Astrocyte (in vitro differentiated cells and primary cell): ENCODE measurements at regions not wholly inside any gene's neighbourhood (a gene's known extent, or its start where the extent isn't known, plus 50 kb on each side); places are given as distances from the start of the nearest gene placed in this dataset.

Experiments
- CTCF ChIP-seq: IDR thresholded peaks from 2 replicates; pipeline ENCODE4 v1.5.1; 2011; ENCODE audit warnings: low read depth, mild to moderate bottlenecking, inconsistent platforms, low read length, moderate library complexity; ENCODE audit not compliant: insufficient read depth
- EZH2 ChIP-seq: IDR thresholded peaks from 2 replicates; pipeline ENCODE4 v1.6.1; 2012; ENCODE audit warnings: mild to moderate bottlenecking, low read length, inconsistent platforms; ENCODE audit not compliant: insufficient read depth

DNA sequence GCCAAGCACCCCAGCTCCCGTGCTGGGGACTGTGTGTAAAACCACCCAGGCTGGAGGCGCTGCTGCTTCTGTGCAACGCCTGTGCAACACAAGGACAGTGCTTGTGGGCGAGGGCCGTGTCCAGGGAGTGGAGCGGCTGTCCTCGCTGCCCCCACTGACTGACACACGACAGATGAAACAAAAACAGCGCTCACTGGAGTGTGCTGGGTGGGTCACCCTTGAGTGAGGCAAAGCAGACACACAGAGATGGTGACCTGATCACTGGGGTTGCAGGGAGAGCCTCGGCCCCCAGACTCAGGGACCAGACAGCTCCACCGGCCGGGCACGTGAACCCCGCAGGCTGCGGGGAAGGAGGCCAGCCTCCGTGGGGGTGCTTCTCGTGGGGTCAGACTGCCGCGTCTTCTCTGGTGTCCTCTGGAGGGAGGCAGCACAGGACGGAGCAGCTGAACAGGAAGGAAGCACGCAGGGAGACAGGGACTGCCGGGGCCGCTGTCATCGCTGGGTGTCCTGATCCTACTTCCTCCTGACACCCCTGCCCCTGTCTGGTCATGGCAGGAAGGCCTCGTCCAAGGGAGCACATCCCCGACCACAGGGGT lies 75.9 kb upstream of the CST7 start:
- TF ChIP-seq CTCF = no peak
- no peak for TF ChIP-seq EZH2
